ENCODE measurements at regions not wholly inside any gene's neighbourhood (a gene's known extent, or its start where the extent isn't known, plus 50 kb on each side); places are given as distances from the start of the nearest gene placed in this dataset.

- intact Hi-C loops (cut with micrococcal nuclease): loop anchor here (5.0 kb wide), 1 partner anchor 185 kb away; no protein-coding TSS in a partner anchor
- BruUV-seq (replicated peaks): no TSS peak
These were observed 86.4 kb downstream of the CEBPB start for GRCh38 chr20:50277064-50277415.

GRCh38 chr20:50277460-50278376 lies 87.1 kb downstream of the CEBPB start:
- ATAC-seq: no peak
- no TSS peak for BruUV-seq (replicated peaks)
- no peak for DNase-seq (ENCODE audit: extremely low read depth in 1 of 4, low spot score in 3 of 4)
- Histone ChIP-seq H3K4me3 (no peak overlapping the region), H3K27me3 (ENCODE audit: control insufficient read depth in 2 of 2, insufficient read depth in 2 of 2, low read length in 2 of 2) (no peaks in the 10 kb centered on the region), H3K9me3 (replicated peaks; ENCODE audit: control insufficient read depth, insufficient read depth, low read depth, low read length) (no peaks in the 10 kb centered on the region), H4K20me1 (replicated peaks; ENCODE audit: control insufficient read depth, insufficient read depth, low read length) (no peaks in the 10 kb centered on the region), H3K79me2 (ENCODE audit: control insufficient read depth, insufficient read depth, low read length) (no peaks in the 10 kb centered on the region), H3K4me2 (ENCODE audit: insufficient read depth, low read length) (no peak overlapping the region), H2AFZ (ENCODE audit: low read depth, low read length) (no peak overlapping the region), H3K4me1 (replicated peaks in 1 of 2; ENCODE audit: control insufficient read depth in 2 of 2, insufficient read depth in 2 of 2, low read length in 2 of 2) (peaks cover 29 to 44% of the 10 kb centered on the region in 2 experiments; a peak in 4 of 5 replicates), H3K9ac (ENCODE audit: insufficient read depth in 1 of 2, low read depth in 2 of 2, low read length in 2 of 2) (peak overlapping the region in 1 of 2 experiments; percentile 87; a peak in 2 of 4 replicates), H3K36me3 (ENCODE audit: control insufficient read depth, insufficient read depth, low read length) (no peaks in the 10 kb centered on the region; the same call in 2 of the 3 replicates), H3K9me1 (ENCODE audit: control insufficient read depth, insufficient read depth, low read length) (peaks cover 3% of the 10 kb centered on the region), H3K27ac (ENCODE audit: extremely low read depth, low read depth, low read length) (no peak overlapping the region)
- intact Hi-C loops (cut with micrococcal nuclease) (loop anchor here (2.0 to 5.0 kb wide), 2 partner anchors 67 to 185 kb away; no protein-coding TSS in a partner anchor), in situ Hi-C loops (cut with MboI) (no loop called here)
- WGBS (ENCODE audit: insufficient coverage, low coverage, missing lambda C conversion rate): 77% methylated on average over 14 of the region's 16 CpGs
- POLR2A ChIA-PET: interaction anchor here (1.0 kb wide), 1 partner anchor 84 kb away, joined by 3 read pairs; no protein-coding TSS in a partner anchor
- CTCF ChIA-PET (ENCODE audit: low intra/inter-chr PET ratio): no interaction called here
- TF ChIP-seq ZC3H4 (CRISPR knock-in tag; IDR thresholded peaks at IDR 0.05; ENCODE audit: borderline replicate concordance) (0 out of 2 replicates have a peak, but pooled peaks have one; percentile 50), ZFX (CRISPR knock-in tag; IDR thresholded peaks at IDR 0.05) (0 out of 2 replicates have a peak, but pooled peaks have one; percentile 8), TBP (optimal IDR thresholded peaks at IDR 0.05; ENCODE audit: low read depth, low read length) (no peak)
- no peak for FAIRE-seq

More at GRCh38 chr20:50277064-50277415, 86.4 kb downstream of the CEBPB start:
- ATAC-seq: no peak
- no peak overlapping the region for H3K27ac ChIP-seq (ENCODE audit: extremely low read depth, low read depth, low read length)
- no peaks in the 10 kb centered on the region for H3K79me2 ChIP-seq (ENCODE audit: control insufficient read depth, insufficient read depth, low read length)
- H4K20me1 ChIP-seq (replicated peaks; ENCODE audit: control insufficient read depth, insufficient read depth, low read length): no peaks in the 10 kb centered on the region
- no peaks in the 10 kb centered on the region for H3K27me3 ChIP-seq (ENCODE audit: control insufficient read depth in 2 of 2, insufficient read depth in 2 of 2, low read length in 2 of 2)
- 63% methylated on average over 5 of the region's 5 CpGs for WGBS (ENCODE audit: insufficient coverage, low coverage, missing lambda C conversion rate)
- H3K4me2 ChIP-seq (ENCODE audit: insufficient read depth, low read length): no peak overlapping the region
- TF ChIP-seq ZFX (CRISPR knock-in tag; IDR thresholded peaks at IDR 0.05) (0 out of 2 replicates have a peak, but pooled peaks have one; percentile 26), ZNF696 (CRISPR knock-in tag; conservative IDR thresholded peaks at IDR 0.05) (no peak)
- POLR2A ChIA-PET: interaction anchor here (1.0 kb wide), 1 partner anchor 83 kb away, joined by 3 read pairs; no protein-coding TSS in a partner anchor
- peak overlapping the region in 1 of 2 experiments; percentile 65; a peak in 1 of 4 replicates for H3K9ac ChIP-seq (ENCODE audit: insufficient read depth in 1 of 2, low read depth in 2 of 2, low read length in 2 of 2)
- FAIRE-seq: no peak
- in situ Hi-C loops (cut with MboI): no loop called here
- no peaks in the 10 kb centered on the region; the same call in 2 of the 3 replicates for H3K36me3 ChIP-seq (ENCODE audit: control insufficient read depth, insufficient read depth, low read length)
- H3K4me3 ChIP-seq: no peak overlapping the region
- H3K9me1 ChIP-seq (ENCODE audit: control insufficient read depth, insufficient read depth, low read length): no peaks in the 10 kb centered on the region
- no peak overlapping the region for H2AFZ ChIP-seq (ENCODE audit: low read depth, low read length)
- H3K9me3 ChIP-seq (replicated peaks; ENCODE audit: control insufficient read depth, insufficient read depth, low read depth, low read length): no peaks in the 10 kb centered on the region
- H3K4me1 ChIP-seq (replicated peaks in 1 of 2; ENCODE audit: control insufficient read depth in 2 of 2, insufficient read depth in 2 of 2, low read length in 2 of 2): peaks cover 22 to 40% of the 10 kb centered on the region in 2 experiments; a peak in 4 of 5 replicates
- CTCF ChIA-PET (ENCODE audit: low intra/inter-chr PET ratio): no interaction called here
- no peak for DNase-seq (ENCODE audit: extremely low read depth in 1 of 4, low spot score in 3 of 4)

Measured in K562 (cell line).